Mesenchymal stem cell (in vitro differentiated cells and primary cell): ENCODE measurements at regions not wholly inside any gene's neighbourhood (a gene's known extent, or its start where the extent isn't known, plus 50 kb on each side); places are given as distances from the start of the nearest gene placed in this dataset.

Source experiments
- DNase-seq: peaks from one replicate; pipeline ENCODE4 v3.0.0-alpha.2; 2013
- H2AFZ ChIP-seq: one replicate; pipeline ENCODE4 v1.6.1; 2013; ENCODE audit warnings: low read depth, mild to moderate bottlenecking, control low read depth, inconsistent platforms, low read length, moderate library complexity
- H2AK5ac ChIP-seq: 2 replicates; pipeline ENCODE4 v1.6.1; 2013; ENCODE audit warnings: low read length, moderate library complexity, mild to moderate bottlenecking, inconsistent platforms; ENCODE audit not compliant: severe bottlenecking
- H2BK120ac ChIP-seq: one replicate; pipeline ENCODE4 v1.6.1; 2013; ENCODE audit warnings: low read depth, mild to moderate bottlenecking, inconsistent platforms, low read length, moderate library complexity
- H2BK12ac ChIP-seq, 2 experiments: one replicate each; pipeline ENCODE4 v1.6.1; 2013; ENCODE audit warnings: inconsistent platforms in 2 of 2, low read length in 2 of 2, mild to moderate bottlenecking in 2 of 2, moderate library complexity in 2 of 2, control low read depth in 1 of 2
- H2BK15ac ChIP-seq: one replicate; pipeline ENCODE4 v1.6.1; 2013; ENCODE audit warnings: mild to moderate bottlenecking, low read depth, inconsistent platforms; ENCODE audit not compliant: poor library complexity, severe bottlenecking
- H2BK5ac ChIP-seq: 2 replicates; pipeline ENCODE4 v1.6.1; 2013; ENCODE audit warnings: low read depth, mild to moderate bottlenecking, low read length, control low read depth, inconsistent platforms; ENCODE audit not compliant: poor library complexity, severe bottlenecking
- H3K14ac ChIP-seq, 2 experiments: one replicate each; pipeline ENCODE4 v1.6.1; 2013; ENCODE audit warnings: inconsistent platforms in 2 of 2, low read length in 2 of 2, control low read depth in 1 of 2, mild to moderate bottlenecking in 1 of 2, moderate library complexity in 1 of 2
- H3K18ac ChIP-seq, 2 experiments: one replicate each; pipeline ENCODE4 v1.6.1; 2013; ENCODE audit warnings: inconsistent platforms in 2 of 2, low read length in 2 of 2, control low read depth in 1 of 2, low read depth in 1 of 2, mild to moderate bottlenecking in 1 of 2
- H3K23ac ChIP-seq, 2 experiments: one replicate each; pipeline ENCODE4 v1.6.1; 2013; ENCODE audit warnings: inconsistent platforms in 2 of 2, low read length in 2 of 2, mild to moderate bottlenecking in 2 of 2, moderate library complexity in 2 of 2, control low read depth in 1 of 2
- H3K27ac ChIP-seq: 2 replicates; pipeline ENCODE4 v1.5.1; 2013; ENCODE audit warnings: mild to moderate bottlenecking, moderate library complexity, low read length, control low read depth, inconsistent platforms; ENCODE audit not compliant: poor library complexity, severe bottlenecking
- H3K27me3 ChIP-seq, 2 experiments: 2 replicates each; pipeline versions ENCODE4 v1.6.1 to v1.7.0; 2013; ENCODE audit warnings: low read length in 2 of 2, mild to moderate bottlenecking in 2 of 2, moderate library complexity in 2 of 2, control low read depth in 1 of 2, inconsistent platforms in 1 of 2; ENCODE audit not compliant: control insufficient read depth in 1 of 2, insufficient read depth in 1 of 2
- H3K36me3 ChIP-seq, 2 experiments: 2 replicates each; pipeline versions ENCODE4 v1.6.1 to v1.7.0; 2013; ENCODE audit warnings: low read length in 2 of 2, control low read depth in 1 of 2, inconsistent platforms in 1 of 2, low read depth in 1 of 2, mild to moderate bottlenecking in 1 of 2; ENCODE audit not compliant: insufficient read depth in 2 of 2, control insufficient read depth in 1 of 2
- H3K4ac ChIP-seq, 2 experiments: one replicate each; pipeline ENCODE4 v1.6.1; 2013; ENCODE audit warnings: inconsistent platforms in 2 of 2, low read length in 2 of 2, mild to moderate bottlenecking in 2 of 2, moderate library complexity in 2 of 2, control low read depth in 1 of 2, low read depth in 1 of 2
- H3K4me1 ChIP-seq: 2 replicates; pipeline ENCODE4 v1.6.1; 2013; ENCODE audit warnings: low read depth, low read length, control low read depth; ENCODE audit not compliant: control insufficient read depth, insufficient read depth
- H3K4me2 ChIP-seq: 2 replicates; pipeline ENCODE4 v1.6.1; 2013; ENCODE audit warnings: low read length, mild to moderate bottlenecking, inconsistent platforms; ENCODE audit not compliant: poor library complexity, severe bottlenecking
- H3K4me3 ChIP-seq, 2 experiments: 2 replicates each; pipeline versions ENCODE4 v1.5.1 to v1.7.0; 2013; ENCODE audit warnings: low read length in 2 of 2, mild to moderate bottlenecking in 2 of 2, control low read depth in 1 of 2, low read depth in 1 of 2; ENCODE audit not compliant: insufficient read depth in 1 of 2
- H3K79me1 ChIP-seq: replicated peaks from 2 replicates; pipeline ENCODE4 v1.6.1; 2013; ENCODE audit warnings: mild to moderate bottlenecking, control low read depth, low read length, inconsistent platforms; ENCODE audit not compliant: poor library complexity, severe bottlenecking
- H3K9ac ChIP-seq: 2 replicates; pipeline ENCODE4 v1.7.0; 2013; ENCODE audit warnings: mild to moderate bottlenecking, low read length, moderate library complexity
- H3K9me3 ChIP-seq: 2 replicates; pipeline ENCODE4 v1.7.0; 2013; ENCODE audit warnings: mild to moderate bottlenecking, low read length; ENCODE audit not compliant: control insufficient read depth
- H4K8ac ChIP-seq: one replicate; pipeline ENCODE4 v1.6.1; 2013; ENCODE audit warnings: inconsistent platforms, mild to moderate bottlenecking, low read length, moderate library complexity
- H4K91ac ChIP-seq: one replicate; pipeline ENCODE4 v1.6.1; 2013; ENCODE audit warnings: mild to moderate bottlenecking, low read length, inconsistent platforms
- WGBS: methylation state at CpG from one replicate; pipeline ENCODE4 v1.1.7; 2013; ENCODE audit warnings: mixed read lengths; 5-methylcytosine and 5-hydroxymethylcytosine counted together

- Histone ChIP-seq H3K9me3 (peaks cover 5% of the 10 kb centered on the region), H4K91ac (no peak overlapping the region), H3K23ac (no peak overlapping the region), H2BK5ac (no peak overlapping the region), H3K18ac (no peak overlapping the region), H3K14ac (no peak overlapping the region), H4K8ac (no peak overlapping the region), H2BK120ac (no peak overlapping the region), H3K4me1 (no peaks in the 10 kb centered on the region), H2AK5ac (no peak overlapping the region), H3K4me2 (no peak overlapping the region), H3K27me3 (no peaks in the 10 kb centered on the region), H3K79me1 (no peaks in the 10 kb centered on the region), H2BK12ac (no peak overlapping the region), H3K27ac (no peak overlapping the region), H2BK15ac (no peak overlapping the region), H3K4me3 (no peak overlapping the region), H2AFZ (no peak overlapping the region), H3K36me3 (no peaks in the 10 kb centered on the region), H3K9ac (no peak overlapping the region), H3K4ac (no peak overlapping the region)
- WGBS, result 91% methylated on average over 7 of the region's 8 CpGs
- DNase-seq, result no peak
Observed at GRCh38 chr11:15473954-15474837, 359.5 kb downstream of the INSC start.

GRCh38 chr11:15476371-15476917, 361.7 kb downstream of the INSC start:
- Histone ChIP-seq H4K91ac (no peak overlapping the region), H3K4ac (no peak overlapping the region), H3K27me3 (no peaks in the 10 kb centered on the region), H3K4me1 (no peaks in the 10 kb centered on the region), H3K4me2 (no peak overlapping the region), H3K14ac (no peak overlapping the region), H2BK12ac (no peak overlapping the region), H4K8ac (no peak overlapping the region), H3K18ac (no peak overlapping the region), H3K36me3 (no peaks in the 10 kb centered on the region), H3K9me3 (peaks cover 9% of the 10 kb centered on the region), H2BK15ac (no peak overlapping the region), H3K23ac (no peak overlapping the region), H3K27ac (no peak overlapping the region), H3K4me3 (no peak overlapping the region), H2BK120ac (no peak overlapping the region), H2AFZ (no peak overlapping the region), H2BK5ac (no peak overlapping the region), H3K79me1 (no peaks in the 10 kb centered on the region), H3K9ac (no peak overlapping the region), H2AK5ac (no peak overlapping the region)
- WGBS, result 93% methylated on average over 3 of the region's 5 CpGs
- no peak for DNase-seq

GRCh38 chr11:15481871-15482270, 367.1 kb downstream of the INSC start:
- H3K9me3 ChIP-seq, result peaks cover 9% of the 10 kb centered on the region
- no peak overlapping the region for H3K9ac ChIP-seq
- H3K79me1 ChIP-seq, result no peaks in the 10 kb centered on the region
- H3K36me3 ChIP-seq, result no peaks in the 10 kb centered on the region
- H2BK15ac ChIP-seq, result no peak overlapping the region
- no peaks in the 10 kb centered on the region for H3K27me3 ChIP-seq
- H4K91ac ChIP-seq, result no peak overlapping the region
- H2BK5ac ChIP-seq, result no peak overlapping the region
- DNase-seq, result no peak
- H2AFZ ChIP-seq, result no peak overlapping the region
- no peak overlapping the region for H3K4ac ChIP-seq
- H3K4me1 ChIP-seq, result no peaks in the 10 kb centered on the region
- 70% methylated on average over 2 of the region's 2 CpGs for WGBS
- no peak overlapping the region for H3K23ac ChIP-seq
- no peak overlapping the region for H2BK12ac ChIP-seq
- no peak overlapping the region for H2BK120ac ChIP-seq
- no peak overlapping the region for H3K18ac ChIP-seq
- no peak overlapping the region for H4K8ac ChIP-seq
- H3K4me2 ChIP-seq, result no peak overlapping the region
- no peak overlapping the region for H3K4me3 ChIP-seq
- H3K14ac ChIP-seq, result no peak overlapping the region
- no peak overlapping the region for H3K27ac ChIP-seq
- H2AK5ac ChIP-seq, result no peak overlapping the region

- no peaks in the 10 kb centered on the region for H3K36me3 ChIP-seq
- peaks cover 3% of the 10 kb centered on the region for H3K9me3 ChIP-seq
- no peak overlapping the region for H2AK5ac ChIP-seq
- H2AFZ ChIP-seq, result no peak overlapping the region
- H3K4me3 ChIP-seq, result no peak overlapping the region
- no peak overlapping the region for H2BK5ac ChIP-seq
- H2BK12ac ChIP-seq, result no peak overlapping the region
- H3K4me2 ChIP-seq, result no peak overlapping the region
- H4K8ac ChIP-seq, result no peak overlapping the region
- H3K14ac ChIP-seq, result no peak overlapping the region
- no peak overlapping the region for H3K27ac ChIP-seq
- H3K79me1 ChIP-seq, result no peaks in the 10 kb centered on the region
- no peak overlapping the region for H3K4ac ChIP-seq
- no peaks in the 10 kb centered on the region for H3K4me1 ChIP-seq
- no peak overlapping the region for H3K9ac ChIP-seq
- H2BK120ac ChIP-seq, result no peak overlapping the region
- no peak overlapping the region for H3K23ac ChIP-seq
- DNase-seq, result no peak
- no peak overlapping the region for H3K18ac ChIP-seq
- WGBS, result 100% methylated on average over 1 of the region's 1 CpG
- no peak overlapping the region for H2BK15ac ChIP-seq
- H4K91ac ChIP-seq, result no peak overlapping the region
- H3K27me3 ChIP-seq, result no peaks in the 10 kb centered on the region
Observed at GRCh38 chr11:15483205-15483604, 368.5 kb downstream of the INSC start.
